Lower lobe of right lung (tissue), 2 donors: ENCODE measurements at regions not wholly inside any gene's neighbourhood (a gene's known extent, or its start where the extent isn't known, plus 50 kb on each side); places are given as distances from the start of the nearest gene placed in this dataset.

Experiments used
- ATAC-seq, 2 donors: fragments of 200-7000 bp; cut with Tn5 transposase; one replicate each; pipeline ENCODE4 v1.9.1; 2020 to 2022; ENCODE audit warnings: mild to moderate bottlenecking in 2 of 2, moderate library complexity in 2 of 2
- DNase-seq: peaks from one replicate; pipeline ENCODE4 v3.0.0-alpha.2; 2020
- H3K27ac ChIP-seq: fragments of 200-600 bp; one replicate; pipeline ENCODE4 v1.8.0; 2022
- H3K27me3 ChIP-seq: fragments of 200-600 bp; one replicate; pipeline ENCODE4 v1.8.0; 2022; ENCODE audit warnings: low read depth
- H3K36me3 ChIP-seq: fragments of 200-600 bp; one replicate; pipeline ENCODE4 v1.8.0; 2022; ENCODE audit warnings: mild to moderate bottlenecking
- H3K4me1 ChIP-seq: fragments of 200-600 bp; one replicate; pipeline ENCODE4 v1.8.0; 2022
- H3K4me3 ChIP-seq: fragments of 200-600 bp; one replicate; pipeline ENCODE4 v1.8.0; 2022; ENCODE audit warnings: mild to moderate bottlenecking
- H3K9me3 ChIP-seq: fragments of 200-600 bp; one replicate; pipeline ENCODE4 v1.8.0; 2022
- CTCF ChIP-seq: fragments of 200-600 bp; IDR thresholded peaks from one replicate; pipeline ENCODE4 v1.8.0; 2022; ENCODE audit warnings: antibody characterized with exemption, mild to moderate bottlenecking
- intact Hi-C: fragments of 100-400 bp; cut with DNase I; formaldehyde crosslinking; loops from one replicate; pipeline ENCODE4 v1.11.0; 2022
- donor health status: DM: no; HTN: yes; CAD: no; lungs with severe emphysema.

GRCh38 chr2:129006135-129006886, 687.6 kb upstream of the HS6ST1 start:
- H3K4me3 ChIP-seq, result no peak overlapping the region
- intact Hi-C loops, result no loop called here
- no peaks in the 10 kb centered on the region for H3K27me3 ChIP-seq
- no peak for TF ChIP-seq CTCF
- no peak overlapping the region for H3K27ac ChIP-seq
- no peaks in the 10 kb centered on the region for H3K4me1 ChIP-seq
- DNase-seq (no peak), ATAC-seq (no peak)
- no peaks in the 10 kb centered on the region for H3K9me3 ChIP-seq
- H3K36me3 ChIP-seq, result no peaks in the 10 kb centered on the region

- DNase-seq, result no peak
- no peaks in the 10 kb centered on the region for H3K9me3 ChIP-seq
- H3K4me3 ChIP-seq, result no peak overlapping the region
- no peaks in the 10 kb centered on the region for H3K36me3 ChIP-seq
- intact Hi-C loops, result no loop called here
- no peak for TF ChIP-seq CTCF
- H3K27me3 ChIP-seq, result no peaks in the 10 kb centered on the region
- no peak overlapping the region for H3K27ac ChIP-seq
- no peaks in the 10 kb centered on the region for H3K4me1 ChIP-seq
- ATAC-seq, result no peak
Observed at GRCh38 chr2:129006901-129007300, 688.2 kb upstream of the HS6ST1 start.

- DNase-seq, result no peak
- ATAC-seq, result no peak
- H3K9me3 ChIP-seq, result no peaks in the 10 kb centered on the region
- H3K27ac ChIP-seq, result no peak overlapping the region
- intact Hi-C loops, result no loop called here
- H3K4me1 ChIP-seq, result no peaks in the 10 kb centered on the region
- H3K4me3 ChIP-seq, result no peak overlapping the region
- TF ChIP-seq CTCF, result no peak
- H3K27me3 ChIP-seq, result no peaks in the 10 kb centered on the region
- no peaks in the 10 kb centered on the region for H3K36me3 ChIP-seq
Observed at GRCh38 chr2:129008055-129008880, 689.6 kb upstream of the HS6ST1 start.

- ATAC-seq, result no peak
- no peaks in the 10 kb centered on the region for H3K4me1 ChIP-seq
- H3K4me3 ChIP-seq, result no peak overlapping the region
- H3K27me3 ChIP-seq, result no peaks in the 10 kb centered on the region
- no peaks in the 10 kb centered on the region for H3K9me3 ChIP-seq
- no peak for DNase-seq
- TF ChIP-seq CTCF, result no peak
- no peaks in the 10 kb centered on the region for H3K36me3 ChIP-seq
- intact Hi-C loops, result no loop called here
- H3K27ac ChIP-seq, result no peak overlapping the region
Observed at GRCh38 chr2:129008881-129009554, 690.4 kb upstream of the HS6ST1 start.

GRCh38 chr2:129009555-129010146, 691.0 kb upstream of the HS6ST1 start:
- no peaks in the 10 kb centered on the region for H3K9me3 ChIP-seq
- DNase-seq (no peak), ATAC-seq (peak in 1 of 2 donors; percentile 12)
- H3K27me3 ChIP-seq, result no peaks in the 10 kb centered on the region
- no peak overlapping the region for H3K4me3 ChIP-seq
- H3K4me1 ChIP-seq, result no peaks in the 10 kb centered on the region
- TF ChIP-seq CTCF, result no peak
- H3K36me3 ChIP-seq, result no peaks in the 10 kb centered on the region
- H3K27ac ChIP-seq, result no peak overlapping the region
- intact Hi-C loops, result no loop called here
